ENCODE measurements at regions not wholly inside any gene's neighbourhood (a gene's known extent, or its start where the extent isn't known, plus 50 kb on each side); places are given as distances from the start of the nearest gene placed in this dataset.

GRCh38 chr18:43648002-43648401 is 370.7 kb upstream of the SYT4 start:
- no peak overlapping the region for H3K27ac Mint-ChIP-seq
- DNase-seq = no peak
- no peaks in the 10 kb centered on the region for H3K4me1 Mint-ChIP-seq
- no peaks in the 10 kb centered on the region for H3K9me3 ChIP-seq (ENCODE audit: control insufficient read depth, low read length, poor library complexity, severe bottlenecking)
- ATAC-seq = no peak
- H3K27me3 Mint-ChIP-seq = no peaks in the 10 kb centered on the region
- no peak overlapping the region for H3K4me3 Mint-ChIP-seq
- no peaks in the 10 kb centered on the region for H3K36me3 Mint-ChIP-seq (ENCODE audit: low read depth)

DNA sequence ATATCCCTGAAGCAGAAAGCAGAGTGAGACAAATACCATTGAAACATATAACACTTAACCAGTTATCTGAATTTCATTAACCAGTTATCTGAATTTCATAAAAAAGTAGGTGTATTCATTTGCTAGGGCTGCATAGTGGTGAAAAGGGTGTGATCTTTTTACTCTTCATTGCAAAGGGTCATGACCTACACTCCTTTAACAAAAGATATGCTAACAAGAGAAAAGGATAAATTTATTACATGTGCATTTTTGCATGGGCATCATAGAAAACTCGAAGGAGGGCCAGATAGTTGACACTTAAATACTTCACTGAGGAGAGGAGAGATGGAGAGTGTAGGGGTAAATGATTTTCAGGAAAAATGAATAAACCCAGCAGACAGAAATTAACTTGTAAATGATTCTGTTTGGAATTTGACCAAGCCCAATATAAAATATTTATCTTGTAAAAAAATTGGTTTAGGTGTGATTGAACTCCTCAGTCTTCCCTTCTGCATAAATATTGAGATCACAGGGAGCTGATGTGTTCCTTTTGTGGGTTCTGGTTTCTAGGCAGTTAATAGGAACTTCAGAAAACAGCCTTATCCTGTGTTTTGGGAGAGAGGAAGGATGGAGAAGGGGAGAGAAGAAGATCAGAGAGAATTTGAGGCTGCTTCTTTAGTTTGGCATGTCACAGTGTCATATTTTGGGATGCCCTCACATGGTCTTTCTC is 372.5 kb upstream of the SYT4 start:
- Mint-ChIP-seq H3K27me3 (no peaks in the 10 kb centered on the region), H3K4me3 (no peak overlapping the region), H3K36me3 (ENCODE audit: low read depth) (no peaks in the 10 kb centered on the region), H3K4me1 (no peaks in the 10 kb centered on the region), H3K27ac (no peak overlapping the region)
- ATAC-seq (no peak), DNase-seq (no peak)
- no peaks in the 10 kb centered on the region for H3K9me3 ChIP-seq (ENCODE audit: control insufficient read depth, low read length, poor library complexity, severe bottlenecking)

- ATAC-seq (no peak), DNase-seq (no peak)
- no peaks in the 10 kb centered on the region for H3K4me1 Mint-ChIP-seq
- no peak overlapping the region for H3K27ac Mint-ChIP-seq
- H3K27me3 Mint-ChIP-seq = no peaks in the 10 kb centered on the region
- no peak overlapping the region for H3K4me3 Mint-ChIP-seq
- H3K9me3 ChIP-seq (ENCODE audit: control insufficient read depth, low read length, poor library complexity, severe bottlenecking) = no peaks in the 10 kb centered on the region
- H3K36me3 Mint-ChIP-seq (ENCODE audit: low read depth) = no peaks in the 10 kb centered on the region
Observed at GRCh38 chr18:43650426-43650825, 373.1 kb upstream of the SYT4 start.

DNA sequence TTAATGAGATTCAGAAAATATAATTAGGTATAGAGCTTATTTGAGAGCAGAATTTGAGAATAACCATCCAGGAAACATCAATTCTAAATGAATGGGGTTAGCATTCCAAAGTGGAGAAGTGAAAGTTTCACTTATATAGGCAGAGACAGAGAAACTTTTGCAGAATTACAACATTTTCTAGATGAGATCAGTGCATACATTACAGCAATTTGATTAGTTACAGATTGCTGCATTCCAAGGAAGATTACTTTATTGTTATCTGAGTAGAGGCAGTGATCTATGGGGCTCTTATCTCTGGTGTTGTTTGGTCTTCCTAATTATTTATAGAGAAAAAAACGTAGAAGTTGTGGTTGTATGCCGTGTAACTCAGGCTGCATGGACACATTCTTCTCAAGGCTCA is 373.8 kb upstream of the SYT4 start:
- Mint-ChIP-seq H3K27ac (no peak overlapping the region), H3K4me3 (no peak overlapping the region), H3K36me3 (ENCODE audit: low read depth) (no peaks in the 10 kb centered on the region), H3K4me1 (no peaks in the 10 kb centered on the region), H3K27me3 (no peaks in the 10 kb centered on the region)
- H3K9me3 ChIP-seq (ENCODE audit: control insufficient read depth, low read length, poor library complexity, severe bottlenecking) = no peaks in the 10 kb centered on the region
- no peak for DNase-seq
- ATAC-seq = no peak

GRCh38 chr18:43656547-43656946 is 379.3 kb upstream of the SYT4 start:
- Mint-ChIP-seq H3K4me3 (no peak overlapping the region), H3K27ac (no peak overlapping the region), H3K36me3 (ENCODE audit: low read depth) (no peaks in the 10 kb centered on the region), H3K4me1 (no peaks in the 10 kb centered on the region), H3K27me3 (no peaks in the 10 kb centered on the region)
- no peak for DNase-seq
- H3K9me3 ChIP-seq (ENCODE audit: control insufficient read depth, low read length, poor library complexity, severe bottlenecking) = no peaks in the 10 kb centered on the region
- ATAC-seq = no peak

- Mint-ChIP-seq H3K36me3 (ENCODE audit: low read depth) (no peaks in the 10 kb centered on the region), H3K4me3 (no peak overlapping the region), H3K27me3 (no peaks in the 10 kb centered on the region), H3K4me1 (no peaks in the 10 kb centered on the region), H3K27ac (no peak overlapping the region)
- H3K9me3 ChIP-seq (ENCODE audit: control insufficient read depth, low read length, poor library complexity, severe bottlenecking) = no peaks in the 10 kb centered on the region
- ATAC-seq (no peak), DNase-seq (no peak)
Observed at GRCh38 chr18:43661570-43661969, 384.3 kb upstream of the SYT4 start.

GRCh38 chr18:43662657-43663056 is 385.4 kb upstream of the SYT4 start:
- Mint-ChIP-seq H3K27me3 (no peaks in the 10 kb centered on the region), H3K4me1 (no peaks in the 10 kb centered on the region), H3K36me3 (ENCODE audit: low read depth) (no peaks in the 10 kb centered on the region), H3K4me3 (no peak overlapping the region), H3K27ac (no peak overlapping the region)
- no peak for ATAC-seq
- H3K9me3 ChIP-seq (ENCODE audit: control insufficient read depth, low read length, poor library complexity, severe bottlenecking) = no peaks in the 10 kb centered on the region
- DNase-seq = no peak

DNA sequence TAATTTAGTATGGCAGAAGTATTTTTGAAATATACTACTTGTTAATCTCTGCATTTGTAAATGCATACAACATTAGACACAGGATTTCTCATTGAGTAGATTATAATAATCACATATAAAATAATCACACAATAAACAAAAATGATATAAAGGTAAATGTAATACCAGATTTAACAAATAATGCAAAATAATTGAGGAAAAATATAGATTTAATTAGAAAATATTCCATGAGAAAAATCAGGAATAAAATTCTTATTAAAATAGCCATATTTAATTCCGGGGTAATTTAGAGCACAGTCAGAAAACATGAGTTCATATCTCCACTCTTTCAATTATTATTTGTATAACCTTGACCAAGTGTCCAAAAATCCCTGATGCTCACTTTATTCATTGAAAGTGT is 385.9 kb upstream of the SYT4 start:
- Mint-ChIP-seq H3K4me3 (no peak overlapping the region), H3K27me3 (no peaks in the 10 kb centered on the region), H3K27ac (no peak overlapping the region), H3K4me1 (no peaks in the 10 kb centered on the region), H3K36me3 (ENCODE audit: low read depth) (no peaks in the 10 kb centered on the region)
- H3K9me3 ChIP-seq (ENCODE audit: control insufficient read depth, low read length, poor library complexity, severe bottlenecking) = no peaks in the 10 kb centered on the region
- no peak for DNase-seq
- ATAC-seq = no peak

DNA sequence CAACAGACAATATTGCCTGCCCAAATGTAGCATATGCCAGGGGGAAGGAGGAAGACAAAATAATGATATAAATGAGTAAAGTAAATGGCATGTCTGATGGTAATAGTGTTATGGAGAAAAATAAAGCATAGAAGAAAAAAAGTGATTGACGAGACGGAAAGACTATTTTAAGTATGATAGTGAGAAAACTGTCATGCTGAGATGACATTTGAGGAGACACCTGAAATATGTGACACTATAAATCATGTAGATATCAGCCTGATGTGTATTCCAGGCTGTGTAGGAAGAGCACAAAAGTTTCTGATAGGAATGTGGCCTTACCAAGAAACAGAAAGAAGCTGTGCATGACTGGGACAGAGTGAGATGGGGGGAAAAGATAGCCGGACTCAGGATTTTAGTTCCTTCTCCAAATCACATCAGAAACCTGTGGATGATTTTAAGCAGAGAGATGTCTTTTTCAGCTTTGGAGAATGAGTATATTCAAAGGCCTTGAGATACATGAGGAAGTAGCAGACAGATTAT is 387.3 kb upstream of the SYT4 start:
- H3K4me3 Mint-ChIP-seq = no peak overlapping the region
- no peaks in the 10 kb centered on the region for H3K9me3 ChIP-seq (ENCODE audit: control insufficient read depth, low read length, poor library complexity, severe bottlenecking)
- no peaks in the 10 kb centered on the region for H3K27me3 Mint-ChIP-seq
- ATAC-seq (no peak), DNase-seq (no peak)
- no peaks in the 10 kb centered on the region for H3K36me3 Mint-ChIP-seq (ENCODE audit: low read depth)
- no peaks in the 10 kb centered on the region for H3K4me1 Mint-ChIP-seq
- no peak overlapping the region for H3K27ac Mint-ChIP-seq

- Mint-ChIP-seq H3K27ac (no peak overlapping the region), H3K4me1 (no peaks in the 10 kb centered on the region), H3K4me3 (no peak overlapping the region), H3K27me3 (no peaks in the 10 kb centered on the region), H3K36me3 (ENCODE audit: low read depth) (no peaks in the 10 kb centered on the region)
- ATAC-seq (no peak), DNase-seq (no peak)
- no peaks in the 10 kb centered on the region for H3K9me3 ChIP-seq (ENCODE audit: control insufficient read depth, low read length, poor library complexity, severe bottlenecking)
Observed at GRCh38 chr18:43665105-43665788, 388.0 kb upstream of the SYT4 start.

DNA sequence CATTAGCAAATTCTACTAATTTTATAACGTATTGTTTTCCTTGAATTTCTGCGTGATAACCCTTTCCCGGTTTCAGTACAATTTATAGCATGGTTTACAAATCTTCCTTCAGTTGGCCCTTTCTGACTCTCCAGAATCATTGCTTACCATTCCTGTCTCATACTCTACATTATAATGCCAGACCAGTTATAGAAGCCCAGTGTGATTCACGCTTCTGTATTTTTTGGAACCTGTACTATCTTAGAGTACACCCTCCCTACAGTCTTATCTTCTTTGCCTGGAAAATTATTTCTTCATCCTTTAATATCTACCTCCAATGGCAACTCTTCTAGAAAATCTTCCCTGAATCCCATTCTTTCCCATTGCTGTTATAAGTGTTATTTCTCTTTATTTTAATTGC is 391.6 kb upstream of the SYT4 start:
- no peaks in the 10 kb centered on the region for H3K27me3 Mint-ChIP-seq
- H3K4me3 Mint-ChIP-seq = no peak overlapping the region
- no peaks in the 10 kb centered on the region for H3K9me3 ChIP-seq (ENCODE audit: control insufficient read depth, low read length, poor library complexity, severe bottlenecking)
- H3K4me1 Mint-ChIP-seq = no peaks in the 10 kb centered on the region
- DNase-seq = no peak
- no peaks in the 10 kb centered on the region for H3K36me3 Mint-ChIP-seq (ENCODE audit: low read depth)
- no peak overlapping the region for H3K27ac Mint-ChIP-seq
- no peak for ATAC-seq

- no peak for DNase-seq
- ATAC-seq = no peak
- H3K9me3 ChIP-seq (ENCODE audit: control insufficient read depth, low read length, poor library complexity, severe bottlenecking) = no peaks in the 10 kb centered on the region
- Mint-ChIP-seq H3K4me1 (no peaks in the 10 kb centered on the region), H3K27ac (no peak overlapping the region), H3K36me3 (ENCODE audit: low read depth) (no peaks in the 10 kb centered on the region), H3K27me3 (no peaks in the 10 kb centered on the region), H3K4me3 (no peak overlapping the region)
Observed at GRCh38 chr18:43671431-43671830, 394.1 kb upstream of the SYT4 start.

- Mint-ChIP-seq H3K36me3 (ENCODE audit: low read depth) (no peaks in the 10 kb centered on the region), H3K4me1 (no peaks in the 10 kb centered on the region), H3K27me3 (no peaks in the 10 kb centered on the region), H3K4me3 (no peak overlapping the region), H3K27ac (no peak overlapping the region)
- ATAC-seq (no peak), DNase-seq (no peak)
- no peaks in the 10 kb centered on the region for H3K9me3 ChIP-seq (ENCODE audit: control insufficient read depth, low read length, poor library complexity, severe bottlenecking)
Observed at GRCh38 chr18:43680096-43680495, 402.8 kb upstream of the SYT4 start.

GRCh38 chr18:43681661-43682060 is 404.4 kb upstream of the SYT4 start:
- H3K9me3 ChIP-seq (ENCODE audit: control insufficient read depth, low read length, poor library complexity, severe bottlenecking) = no peaks in the 10 kb centered on the region
- ATAC-seq (no peak), DNase-seq (no peak)
- H3K27me3 Mint-ChIP-seq = no peaks in the 10 kb centered on the region
- H3K4me3 Mint-ChIP-seq = no peak overlapping the region
- H3K4me1 Mint-ChIP-seq = no peaks in the 10 kb centered on the region
- H3K36me3 Mint-ChIP-seq (ENCODE audit: low read depth) = no peaks in the 10 kb centered on the region
- H3K27ac Mint-ChIP-seq = no peak overlapping the region

Data from T-helper 17 cell (primary cell).